CD4-positive, alpha-beta T cell treated with Interleukin-15 for 4 hours (primary cell): ENCODE measurements at regions not wholly inside any gene's neighbourhood (a gene's known extent, or its start where the extent isn't known, plus 50 kb on each side); places are given as distances from the start of the nearest gene placed in this dataset.

Experiments
- DNase-seq: peaks from one replicate; pipeline ENCODE4 v3.0.0-alpha.2; 2020; ENCODE audit warnings: low spot score

GRCh38 chr7:155360495-155361345 lies 63.0 kb downstream of the INSIG1 start:
- DNase-seq = no peak

GRCh38 chr7:155361346-155361680 lies 63.6 kb downstream of the INSIG1 start:
- DNase-seq = no peak

GRCh38 chr7:155361947-155362346 lies 64.3 kb downstream of the INSIG1 start:
- DNase-seq = no peak

GRCh38 chr7:155362380-155363145 lies 64.9 kb downstream of the INSIG1 start:
- no peak for DNase-seq

- DNase-seq = no peak
These were observed 65.5 kb downstream of the INSIG1 start for GRCh38 chr7:155363146-155363539.

GRCh38 chr7:155363852-155364600 lies 66.3 kb downstream of the INSIG1 start:
- DNase-seq = no peak

- no peak for DNase-seq
These were observed 67.6 kb downstream of the INSIG1 start for GRCh38 chr7:155365146-155365874.

GRCh38 chr7:155368894-155369600 lies 71.4 kb downstream of the INSIG1 start:
- DNase-seq = no peak

- no peak for DNase-seq
These were observed 72.1 kb downstream of the INSIG1 start for GRCh38 chr7:155369766-155370165.

GRCh38 chr7:155371331-155371883 lies 73.7 kb downstream of the INSIG1 start:
- no peak for DNase-seq

- DNase-seq = no peak
These were observed 74.5 kb downstream of the INSIG1 start for GRCh38 chr7:155371884-155372781.

GRCh38 chr7:155372782-155373358 lies 75.2 kb downstream of the INSIG1 start:
- no peak for DNase-seq

- DNase-seq = no peak
These were observed 75.9 kb downstream of the INSIG1 start for GRCh38 chr7:155373359-155374273.

GRCh38 chr7:155374276-155375252 lies 76.9 kb downstream of the INSIG1 start:
- DNase-seq = no peak

- no peak for DNase-seq
These were observed 77.9 kb downstream of the INSIG1 start for GRCh38 chr7:155375337-155376277.
